BE2C (cell line): ENCODE measurements at regions not wholly inside any gene's neighbourhood (a gene's known extent, or its start where the extent isn't known, plus 50 kb on each side); places are given as distances from the start of the nearest gene placed in this dataset.
"Not testable (repeated sequence)": the region's sequence is repeated elsewhere in the genome, so short reads cannot be mapped to it uniquely, and the experiment has no call there.

ENCODE experiments used
- DNase-seq: peaks from one replicate; pipeline ENCODE4 v3.0.0-alpha.2; 2020
- H3K27me3 ChIP-seq: fragments of 250-450 bp; sonication (Bioruptor Pico); 2 replicates; pipeline ENCODE4 v1.5.1; 2020; ENCODE audit warnings: mild to moderate bottlenecking
- H3K36me3 ChIP-seq: fragments of 250-450 bp; sonication (Bioruptor Pico); 2 replicates; pipeline ENCODE4 v1.5.1; 2020; ENCODE audit warnings: mild to moderate bottlenecking
- H3K4me1 ChIP-seq: fragments of 250-450 bp; sonication (Bioruptor Pico); 2 replicates; pipeline ENCODE4 v1.5.1; 2020
- H3K4me3 ChIP-seq: 2 replicates; pipeline ENCODE4 v1.5.1; 2011; ENCODE audit warnings: low read depth, low read length
- H3K9me3 ChIP-seq: fragments of 250-450 bp; sonication (Bioruptor Pico); 2 replicates; pipeline ENCODE4 v1.5.1; 2020
- CTCF ChIP-seq: IDR thresholded peaks from 2 replicates; pipeline ENCODE4 v1.5.1; 2012; ENCODE audit warnings: mild to moderate bottlenecking, low read depth, low read length

- no peaks in the 10 kb centered on the region for H3K36me3 ChIP-seq
- DNase-seq: no peak
- H3K4me3 ChIP-seq: no peak overlapping the region
- H3K9me3 ChIP-seq: no peaks in the 10 kb centered on the region
- no peaks in the 10 kb centered on the region for H3K27me3 ChIP-seq
- TF ChIP-seq CTCF: no peak
- no peaks in the 10 kb centered on the region for H3K4me1 ChIP-seq
Observed at GRCh38 chr17:52647411-52647810, 488.9 kb upstream of the CA10 start.

DNA sequence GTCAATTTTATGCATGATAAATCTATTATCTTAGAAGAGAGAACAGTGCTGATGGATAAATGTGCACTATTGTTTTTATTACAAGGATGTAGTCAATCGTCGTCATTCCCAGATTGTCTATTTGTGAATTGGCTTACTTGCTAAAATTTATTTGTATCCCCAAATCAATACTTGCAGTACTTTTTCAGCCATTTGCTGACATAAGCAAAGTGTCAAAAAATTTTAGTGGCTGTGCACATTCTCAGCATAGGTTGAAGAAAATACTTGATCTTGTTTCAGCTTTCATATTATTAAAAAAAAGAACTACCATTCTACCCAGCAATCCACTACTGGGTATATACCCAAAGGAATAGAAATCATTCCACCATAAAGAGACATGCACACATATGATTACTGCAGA, 477.9 kb upstream of the CA10 start:
- Histone ChIP-seq H3K36me3 (no peaks in the 10 kb centered on the region), H3K27me3 (no peaks in the 10 kb centered on the region), H3K4me1 (no peaks in the 10 kb centered on the region; the same call in 1 of the 2 replicates), H3K4me3 (no peak overlapping the region), H3K9me3 (no peaks in the 10 kb centered on the region)
- TF ChIP-seq CTCF: no peak
- DNase-seq: no peak

GRCh38 chr17:52606590-52606989, 448.1 kb upstream of the CA10 start:
- no peaks in the 10 kb centered on the region for H3K36me3 ChIP-seq
- H3K27me3 ChIP-seq: no peaks in the 10 kb centered on the region
- H3K4me1 ChIP-seq: peaks cover 8% of the 10 kb centered on the region
- no peak for DNase-seq
- no peak overlapping the region for H3K4me3 ChIP-seq
- no peaks in the 10 kb centered on the region for H3K9me3 ChIP-seq
- TF ChIP-seq CTCF: no peak

GRCh38 chr17:52606098-52606497, 447.6 kb upstream of the CA10 start:
- TF ChIP-seq CTCF: no peak
- Histone ChIP-seq H3K9me3 (no peaks in the 10 kb centered on the region), H3K27me3 (no peaks in the 10 kb centered on the region), H3K4me3 (no peak overlapping the region), H3K4me1 (peaks cover 8% of the 10 kb centered on the region), H3K36me3 (no peaks in the 10 kb centered on the region)
- DNase-seq: no peak

DNA sequence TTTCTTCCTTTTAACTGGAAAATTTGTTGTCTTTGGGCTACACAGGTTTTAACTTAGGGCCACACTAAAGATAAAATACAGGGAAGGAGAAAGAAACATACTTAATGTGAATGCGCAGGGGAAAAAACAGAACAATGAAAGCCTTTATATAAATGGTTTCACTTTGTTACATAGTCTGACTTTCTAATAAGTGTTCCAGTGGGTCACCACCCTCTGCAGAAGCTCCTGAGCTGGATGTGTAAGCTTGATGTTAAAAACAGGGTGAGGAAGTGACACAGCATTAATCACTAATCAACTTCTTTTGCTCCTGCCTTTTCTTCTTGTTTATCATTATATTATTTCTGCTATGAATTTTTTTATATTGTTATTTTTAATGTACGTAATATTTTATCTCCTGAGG, 445.6 kb upstream of the CA10 start:
- Histone ChIP-seq H3K27me3 (no peaks in the 10 kb centered on the region), H3K36me3 (no peaks in the 10 kb centered on the region), H3K9me3 (no peaks in the 10 kb centered on the region), H3K4me3 (no peak overlapping the region), H3K4me1 (peaks cover 8% of the 10 kb centered on the region)
- DNase-seq: no peak
- no peak for TF ChIP-seq CTCF

DNA sequence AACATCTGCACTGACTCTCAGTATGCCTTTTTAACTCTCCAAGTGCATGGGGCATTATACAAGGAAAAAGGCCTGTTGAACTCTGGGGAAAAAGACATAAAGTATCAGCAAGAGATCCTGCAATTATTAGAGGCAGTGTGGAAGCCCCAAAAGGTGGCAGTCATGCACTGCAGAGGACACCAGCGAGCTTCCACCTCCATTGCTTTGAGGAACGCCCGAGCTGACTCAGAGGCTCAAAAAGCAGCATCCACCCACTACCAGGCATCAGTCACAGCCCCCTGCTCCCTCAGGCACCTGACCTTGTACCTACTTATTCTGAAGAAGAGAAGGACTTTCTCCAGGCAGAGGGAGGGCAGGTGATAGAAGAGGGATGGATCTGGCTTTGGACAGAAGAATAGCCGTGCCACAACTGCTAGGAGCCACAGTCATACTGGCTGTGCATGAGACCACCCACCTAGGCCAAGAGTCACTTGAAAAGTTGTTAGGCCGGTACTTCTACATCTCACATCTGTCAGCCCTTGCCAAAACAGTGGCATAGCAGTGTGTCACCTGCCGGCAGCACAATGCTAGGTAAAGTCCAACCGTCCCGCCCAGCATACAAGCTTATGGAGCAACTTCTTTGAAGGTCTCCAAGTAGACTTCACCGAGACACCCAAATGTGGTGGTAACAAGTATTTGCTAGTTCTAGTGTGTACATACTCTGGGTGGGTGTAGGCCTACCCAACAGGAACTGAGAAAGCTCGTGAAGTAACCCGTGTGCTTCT, 439.1 kb upstream of the CA10 start:
- not testable (repeated sequence) for H3K27me3 ChIP-seq, H3K4me1 ChIP-seq, H3K4me3 ChIP-seq, H3K9me3 ChIP-seq, H3K36me3 ChIP-seq
- DNase-seq: peak; percentile 58
- peak; percentile 59 for TF ChIP-seq CTCF
